ENCODE measurements at regions not wholly inside any gene's neighbourhood (a gene's known extent, or its start where the extent isn't known, plus 50 kb on each side); places are given as distances from the start of the nearest gene placed in this dataset.
A peak's percentile ranks its signal among the peaks of the same experiment; 100 is the strongest.

DNA sequence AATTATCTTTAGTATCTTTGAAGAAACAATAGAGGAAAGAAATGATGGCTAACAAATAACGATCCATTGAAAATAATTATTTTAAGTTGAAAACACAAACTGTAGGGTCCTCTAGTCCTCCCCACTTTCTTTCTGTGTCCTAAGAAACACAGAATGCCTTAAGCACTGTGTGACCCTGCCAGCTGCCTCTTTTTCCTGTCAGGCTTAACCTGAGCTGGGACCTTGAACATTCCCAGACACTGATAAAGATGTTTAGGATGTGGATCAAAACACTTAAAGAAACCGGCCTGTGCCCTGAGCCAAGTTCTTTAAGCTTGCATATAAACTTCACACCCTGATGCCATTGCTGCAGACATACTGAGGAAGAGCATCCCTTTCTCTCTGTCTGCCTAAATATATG, 755.4 kb upstream of the VRK2 start:
- DNase-seq (ENCODE audit: low read depth), result no peak
- TF ChIP-seq, protein P1, sequence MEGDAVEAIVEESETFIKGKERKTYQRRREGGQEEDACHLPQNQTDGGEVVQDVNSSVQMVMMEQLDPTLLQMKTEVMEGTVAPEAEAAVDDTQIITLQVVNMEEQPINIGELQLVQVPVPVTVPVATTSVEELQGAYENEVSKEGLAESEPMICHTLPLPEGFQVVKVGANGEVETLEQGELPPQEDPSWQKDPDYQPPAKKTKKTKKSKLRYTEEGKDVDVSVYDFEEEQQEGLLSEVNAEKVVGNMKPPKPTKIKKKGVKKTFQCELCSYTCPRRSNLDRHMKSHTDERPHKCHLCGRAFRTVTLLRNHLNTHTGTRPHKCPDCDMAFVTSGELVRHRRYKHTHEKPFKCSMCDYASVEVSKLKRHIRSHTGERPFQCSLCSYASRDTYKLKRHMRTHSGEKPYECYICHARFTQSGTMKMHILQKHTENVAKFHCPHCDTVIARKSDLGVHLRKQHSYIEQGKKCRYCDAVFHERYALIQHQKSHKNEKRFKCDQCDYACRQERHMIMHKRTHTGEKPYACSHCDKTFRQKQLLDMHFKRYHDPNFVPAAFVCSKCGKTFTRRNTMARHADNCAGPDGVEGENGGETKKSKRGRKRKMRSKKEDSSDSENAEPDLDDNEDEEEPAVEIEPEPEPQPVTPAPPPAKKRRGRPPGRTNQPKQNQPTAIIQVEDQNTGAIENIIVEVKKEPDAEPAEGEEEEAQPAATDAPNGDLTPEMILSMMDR (IDR thresholded peaks at IDR 0.05; ENCODE audit: low read length, missing control alignments), result no peak
- H3K4me3 ChIP-seq (replicated peaks; ENCODE audit: low read depth, low read length), result no peak overlapping the region

DNA sequence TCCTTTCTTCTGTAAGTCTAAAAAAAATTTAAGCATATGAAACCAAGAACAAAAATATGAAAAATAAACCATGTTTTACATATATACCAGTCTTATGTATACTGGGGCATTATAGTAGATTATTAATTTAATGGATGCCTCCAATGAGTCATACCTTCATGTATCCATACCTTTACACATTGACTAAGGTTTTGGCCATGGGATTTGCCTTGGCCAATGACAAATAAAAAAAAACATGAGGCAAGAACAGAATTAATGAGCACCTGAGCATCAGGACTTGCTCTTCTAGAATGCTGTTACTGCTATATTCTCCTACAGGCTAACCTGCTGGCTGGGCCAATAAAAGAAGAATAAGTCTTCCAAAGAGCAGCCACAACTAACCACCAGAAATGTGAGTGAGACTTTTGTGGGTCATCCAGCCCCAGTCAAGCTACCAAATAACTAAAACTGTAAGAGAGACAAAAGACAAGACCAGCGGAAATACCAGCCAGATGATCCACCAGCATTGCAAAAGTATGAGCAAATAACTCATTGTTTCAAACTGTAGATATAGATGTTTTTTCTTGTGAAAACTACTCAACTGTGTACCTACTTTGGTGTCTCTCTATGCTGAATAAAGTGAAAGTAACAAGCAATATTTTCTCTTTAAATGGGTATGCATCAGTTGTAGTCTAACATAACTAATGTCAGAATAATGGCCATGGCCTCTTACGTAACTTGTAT, 749.6 kb upstream of the VRK2 start:
- DNase-seq (ENCODE audit: low read depth), result peak; percentile 5
- H3K4me3 ChIP-seq (replicated peaks; ENCODE audit: low read depth, low read length), result no peak overlapping the region
- TF ChIP-seq, protein P1 (IDR thresholded peaks at IDR 0.05; ENCODE audit: low read length, missing control alignments), result no peak

DNA sequence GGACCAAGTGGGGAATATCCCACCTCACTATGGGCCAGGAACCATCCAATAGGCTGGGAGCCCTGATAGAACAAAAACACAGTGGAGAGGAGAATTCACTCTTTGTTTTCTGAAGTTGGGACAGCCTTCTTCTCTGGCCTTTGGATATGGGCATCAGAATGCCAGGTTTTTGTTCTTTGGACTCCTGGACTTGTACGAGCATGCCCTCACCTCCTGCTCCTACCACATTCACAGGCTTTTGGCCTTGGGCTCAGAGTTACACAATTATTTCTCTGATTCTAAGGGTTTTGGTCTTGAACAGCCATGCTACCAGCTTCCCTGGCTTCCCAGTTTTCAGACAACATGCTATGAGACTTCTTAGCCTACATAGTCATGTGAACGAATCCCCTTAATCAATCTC, 732.9 kb upstream of the VRK2 start:
- no peak for DNase-seq (ENCODE audit: low read depth)
- TF ChIP-seq, protein P1 (IDR thresholded peaks at IDR 0.05; ENCODE audit: low read length, missing control alignments), result no peak
- no peak overlapping the region for H3K4me3 ChIP-seq (replicated peaks; ENCODE audit: low read depth, low read length)

DNA sequence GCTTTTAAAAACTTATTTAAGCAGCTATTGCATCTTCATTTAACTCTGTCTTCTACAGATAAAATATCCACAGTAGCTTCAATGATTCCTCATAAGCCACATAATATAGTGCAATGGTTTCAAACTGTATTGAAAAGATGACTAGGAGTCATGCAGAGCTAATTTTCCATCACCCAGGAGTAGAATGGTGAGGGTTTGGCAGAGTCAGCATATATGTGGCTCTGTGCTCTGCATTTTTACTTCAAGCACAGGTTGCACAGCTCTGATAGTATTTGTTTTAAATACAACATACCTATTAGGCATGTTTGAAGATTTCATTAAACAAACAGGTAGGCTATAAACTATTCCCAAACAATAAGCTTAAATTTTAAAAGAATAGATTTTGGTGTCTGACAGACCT, 731.9 kb upstream of the VRK2 start:
- TF ChIP-seq, protein P1 (IDR thresholded peaks at IDR 0.05; ENCODE audit: low read length, missing control alignments), result no peak
- no peak for DNase-seq (ENCODE audit: low read depth)
- no peak overlapping the region for H3K4me3 ChIP-seq (replicated peaks; ENCODE audit: low read depth, low read length)

DNA sequence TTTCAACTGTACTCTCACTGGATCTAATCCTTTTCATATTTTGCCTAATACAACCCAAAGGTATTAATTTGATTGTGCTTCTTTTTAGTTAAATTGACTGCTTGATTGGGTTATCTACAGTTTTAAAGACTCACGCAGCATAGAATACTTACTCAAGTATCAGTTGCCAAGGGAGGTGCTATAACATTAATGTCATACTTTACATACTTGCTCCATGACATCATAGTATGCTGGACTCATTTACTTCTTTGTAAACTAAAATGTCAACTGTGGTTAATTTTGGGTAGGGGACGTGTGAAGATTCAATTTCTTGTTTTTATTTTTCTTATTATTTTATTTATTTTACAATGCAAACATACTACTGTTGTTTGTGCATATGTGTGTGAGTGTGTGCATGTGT, 716.2 kb upstream of the VRK2 start:
- peak; percentile 0 for DNase-seq (ENCODE audit: low read depth)

DNA sequence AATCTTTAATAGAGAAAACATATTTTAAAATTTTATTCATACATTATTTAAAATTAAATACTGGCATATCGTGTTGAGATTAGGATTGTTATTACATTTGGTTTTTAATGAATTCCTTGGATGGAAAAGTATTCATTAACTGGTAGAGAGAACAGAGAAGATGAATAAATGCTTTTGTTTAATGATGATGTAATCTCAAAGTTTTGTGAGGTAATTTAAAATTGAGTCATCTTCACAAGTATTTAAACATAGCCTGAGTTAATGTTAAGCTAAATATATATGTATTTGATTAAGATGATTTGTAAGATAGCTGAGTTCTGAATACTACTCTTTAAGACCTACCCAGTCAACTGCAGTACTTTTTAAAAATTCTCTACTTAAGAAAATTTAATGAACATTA, 713.4 kb upstream of the VRK2 start:
- no peak for DNase-seq (ENCODE audit: low read depth)
- TF ChIP-seq, protein P1 (IDR thresholded peaks at IDR 0.05; ENCODE audit: low read length, missing control alignments), result no peak
- H3K4me3 ChIP-seq (replicated peaks; ENCODE audit: low read depth, low read length), result no peak overlapping the region

More for the DNA sequence above, 716.2 kb upstream of the VRK2 start:
- H3K4me3 ChIP-seq (replicated peaks; ENCODE audit: low read depth, low read length), result no peak overlapping the region
- TF ChIP-seq, protein P1 (IDR thresholded peaks at IDR 0.05; ENCODE audit: low read length, missing control alignments), result no peak

Data from fibroblast of pulmonary artery (primary cell).